DOHH2 (cell line): ENCODE measurements at regions not wholly inside any gene's neighbourhood (a gene's known extent, or its start where the extent isn't known, plus 50 kb on each side); places are given as distances from the start of the nearest gene placed in this dataset.

Experiments used
- H3F3A ChIP-seq: fragments of 200-600 bp; sonication (generic), shearing (Covaris generic); 2 replicates; pipeline ENCODE4 v1.6.0; 2016; ENCODE audit warnings: antibody characterized with exemption, mild to moderate bottlenecking; ENCODE audit not compliant: control insufficient read depth, insufficient read depth
- H3K27ac ChIP-seq: fragments of 200-600 bp; sonication (generic); 2 replicates; pipeline ENCODE4 v1.5.1; 2014; ENCODE audit warnings: low read depth, mild to moderate bottlenecking, low read length, moderate library complexity
- H3K27me3 ChIP-seq: fragments of 200-600 bp; sonication (generic); 2 replicates; pipeline ENCODE4 v1.6.1; 2014; ENCODE audit warnings: mild to moderate bottlenecking, low read length, mixed read lengths; ENCODE audit not compliant: control insufficient read depth
- H3K36me3 ChIP-seq: fragments of 200-600 bp; sonication (generic); 2 replicates; pipeline ENCODE4 v1.6.1; 2014; ENCODE audit warnings: mild to moderate bottlenecking, low read length, moderate library complexity, mixed read lengths; ENCODE audit not compliant: control insufficient read depth
- H3K4me1 ChIP-seq: fragments of 200-600 bp; sonication (generic); 2 replicates; pipeline ENCODE4 v1.6.1; 2014; ENCODE audit warnings: mild to moderate bottlenecking, low read length, mixed read lengths; ENCODE audit not compliant: control insufficient read depth
- H3K4me2 ChIP-seq: fragments of 200-600 bp; sonication (generic); 2 replicates; pipeline ENCODE4 v1.6.0; 2014; ENCODE audit warnings: mild to moderate bottlenecking, low read length, moderate library complexity
- H3K4me3 ChIP-seq: fragments of 200-600 bp; sonication (generic); 2 replicates; pipeline ENCODE4 v1.5.1; 2014; ENCODE audit warnings: mild to moderate bottlenecking, low read length, mixed read lengths
- H3K79me2 ChIP-seq: fragments of 200-600 bp; sonication (generic); 2 replicates; pipeline ENCODE4 v1.6.1; 2014; ENCODE audit warnings: mild to moderate bottlenecking, low read length, mixed read lengths; ENCODE audit not compliant: control insufficient read depth
- H3K9me2 ChIP-seq: fragments of 200-600 bp; sonication (generic); replicated peaks from 2 replicates; pipeline ENCODE4 v1.6.1; 2014; ENCODE audit warnings: mild to moderate bottlenecking, low read length, mixed read lengths; ENCODE audit not compliant: control insufficient read depth
- H3K9me3 ChIP-seq: fragments of 200-600 bp; sonication (generic); 2 replicates; pipeline ENCODE4 v1.6.1; 2014; ENCODE audit warnings: antibody characterized with exemption, low read length, mixed read lengths; ENCODE audit not compliant: control insufficient read depth, insufficient read depth
- H4K20me1 ChIP-seq: fragments of 200-600 bp; sonication (generic); 2 replicates; pipeline ENCODE4 v1.6.0; 2014; ENCODE audit warnings: low read depth, mild to moderate bottlenecking, antibody characterized with exemption, low read length, moderate library complexity; ENCODE audit not compliant: control insufficient read depth, insufficient read depth
- EZH2phosphoT487 ChIP-seq: fragments of 200-600 bp; sonication (generic); IDR thresholded peaks from 2 replicates; pipeline ENCODE4 v1.6.1; 2017; ENCODE audit warnings: borderline replicate concordance, mild to moderate bottlenecking, antibody characterized with exemption, low read length, moderate library complexity, mixed read lengths
- TF ChIP-seq, protein P1 (sequence below): fragments of 200-600 bp; sonication (generic); IDR thresholded peaks from one replicate; pipeline ENCODE4 v1.5.1; 2014; ENCODE audit warnings: antibody characterized with exemption, mild to moderate bottlenecking, low read depth, low read length; ENCODE audit not compliant: poor library complexity, severe bottlenecking

DNA sequence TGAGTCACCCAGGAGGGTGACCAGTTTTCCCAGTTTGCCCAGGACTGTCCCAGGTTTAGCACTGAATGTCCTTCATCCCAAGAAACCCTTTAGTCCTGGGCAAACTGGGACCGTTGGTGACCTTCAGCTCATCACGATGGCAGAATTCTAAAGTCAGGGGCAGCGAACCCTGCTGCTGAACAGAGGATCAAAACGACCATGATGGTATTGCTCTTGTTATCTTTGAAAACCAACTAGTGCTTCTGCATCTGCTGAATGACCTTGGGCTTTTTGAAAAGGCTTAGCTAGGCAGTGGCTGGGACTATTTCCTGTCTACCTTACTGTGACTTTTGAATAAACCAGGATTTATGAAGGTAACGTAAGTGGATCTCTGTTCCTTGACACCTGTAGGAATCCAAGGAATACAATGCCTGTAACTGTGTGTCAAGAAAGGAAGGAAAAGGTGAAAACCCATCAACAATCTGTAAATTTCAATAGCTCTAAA is 281.9 kb downstream of the SOX9 start:
- Histone ChIP-seq H3K4me2 (no peak overlapping the region), H3K27ac (no peak overlapping the region), H3K36me3 (no peaks in the 10 kb centered on the region), H3K79me2 (no peaks in the 10 kb centered on the region), H3K9me2 (no peaks in the 10 kb centered on the region), H3K4me1 (no peaks in the 10 kb centered on the region), H3K4me3 (no peak overlapping the region), H3K27me3 (no peaks in the 10 kb centered on the region), H3K9me3 (no peaks in the 10 kb centered on the region), H3F3A (no peaks in the 10 kb centered on the region), H4K20me1 (no peaks in the 10 kb centered on the region)
- TF ChIP-seq EZH2phosphoT487: no peak
- TF ChIP-seq, protein P1, sequence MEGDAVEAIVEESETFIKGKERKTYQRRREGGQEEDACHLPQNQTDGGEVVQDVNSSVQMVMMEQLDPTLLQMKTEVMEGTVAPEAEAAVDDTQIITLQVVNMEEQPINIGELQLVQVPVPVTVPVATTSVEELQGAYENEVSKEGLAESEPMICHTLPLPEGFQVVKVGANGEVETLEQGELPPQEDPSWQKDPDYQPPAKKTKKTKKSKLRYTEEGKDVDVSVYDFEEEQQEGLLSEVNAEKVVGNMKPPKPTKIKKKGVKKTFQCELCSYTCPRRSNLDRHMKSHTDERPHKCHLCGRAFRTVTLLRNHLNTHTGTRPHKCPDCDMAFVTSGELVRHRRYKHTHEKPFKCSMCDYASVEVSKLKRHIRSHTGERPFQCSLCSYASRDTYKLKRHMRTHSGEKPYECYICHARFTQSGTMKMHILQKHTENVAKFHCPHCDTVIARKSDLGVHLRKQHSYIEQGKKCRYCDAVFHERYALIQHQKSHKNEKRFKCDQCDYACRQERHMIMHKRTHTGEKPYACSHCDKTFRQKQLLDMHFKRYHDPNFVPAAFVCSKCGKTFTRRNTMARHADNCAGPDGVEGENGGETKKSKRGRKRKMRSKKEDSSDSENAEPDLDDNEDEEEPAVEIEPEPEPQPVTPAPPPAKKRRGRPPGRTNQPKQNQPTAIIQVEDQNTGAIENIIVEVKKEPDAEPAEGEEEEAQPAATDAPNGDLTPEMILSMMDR: no peak

DNA sequence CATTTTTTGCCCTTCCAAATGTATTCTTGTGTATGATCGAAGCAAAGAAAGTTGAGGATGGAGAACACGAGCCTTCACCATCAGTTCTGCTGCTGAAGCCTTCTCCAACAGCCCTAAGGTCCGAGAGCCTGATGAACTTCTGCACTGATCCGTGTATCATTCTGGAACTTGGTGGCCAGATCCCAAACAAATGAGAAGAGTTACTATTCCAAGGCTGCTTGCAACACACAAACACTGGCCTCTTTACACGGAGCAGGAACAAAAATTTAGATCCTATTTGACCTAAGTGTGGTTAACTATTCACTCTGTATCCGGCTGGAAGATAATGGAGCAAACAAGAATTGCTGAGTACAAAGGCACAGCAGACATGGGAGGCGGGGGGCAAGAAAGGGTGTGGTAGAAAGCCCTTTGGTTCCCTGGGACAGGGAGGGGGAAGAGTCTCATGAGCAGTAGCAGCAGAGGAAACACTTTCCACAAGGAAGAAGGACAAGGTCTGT is 282.9 kb downstream of the SOX9 start:
- no peaks in the 10 kb centered on the region for H4K20me1 ChIP-seq
- no peaks in the 10 kb centered on the region for H3K27me3 ChIP-seq
- H3K9me3 ChIP-seq: no peaks in the 10 kb centered on the region
- no peaks in the 10 kb centered on the region for H3F3A ChIP-seq
- H3K4me3 ChIP-seq: no peak overlapping the region
- H3K79me2 ChIP-seq: no peaks in the 10 kb centered on the region
- TF ChIP-seq, protein P1: no peak
- no peak overlapping the region for H3K4me2 ChIP-seq
- H3K36me3 ChIP-seq: no peaks in the 10 kb centered on the region
- no peaks in the 10 kb centered on the region for H3K4me1 ChIP-seq
- H3K27ac ChIP-seq: no peak overlapping the region
- no peaks in the 10 kb centered on the region for H3K9me2 ChIP-seq

DNA sequence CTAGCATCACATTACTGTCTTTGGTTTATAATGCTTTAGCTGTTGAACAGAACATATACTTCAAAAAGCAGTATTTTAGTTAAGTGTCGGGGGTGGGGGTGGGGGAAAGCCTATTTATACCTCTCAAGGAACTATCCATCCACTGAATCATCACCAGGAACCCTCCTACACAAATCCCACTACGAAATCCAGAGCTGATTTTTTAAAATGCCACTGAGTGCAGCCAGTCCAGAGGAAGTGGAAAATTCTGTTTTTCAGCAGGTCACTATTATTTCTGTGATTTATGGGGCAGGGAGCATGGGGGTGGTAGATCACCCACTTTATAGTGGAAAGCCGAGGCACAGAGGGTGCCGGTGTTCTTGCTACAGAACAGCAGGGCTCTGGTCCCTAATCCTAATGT is 284.1 kb downstream of the SOX9 start:
- no peaks in the 10 kb centered on the region for H3F3A ChIP-seq
- no peaks in the 10 kb centered on the region for H3K27me3 ChIP-seq
- H3K27ac ChIP-seq: no peak overlapping the region
- H3K4me2 ChIP-seq: no peak overlapping the region
- H3K4me3 ChIP-seq: no peak overlapping the region
- no peaks in the 10 kb centered on the region for H3K4me1 ChIP-seq
- no peaks in the 10 kb centered on the region for H3K79me2 ChIP-seq
- H4K20me1 ChIP-seq: no peaks in the 10 kb centered on the region
- H3K9me3 ChIP-seq: no peaks in the 10 kb centered on the region
- H3K36me3 ChIP-seq: no peaks in the 10 kb centered on the region
- TF ChIP-seq, protein P1: no peak
- no peak for TF ChIP-seq EZH2phosphoT487
- no peaks in the 10 kb centered on the region for H3K9me2 ChIP-seq
